ENCODE measurements at regions not wholly inside any gene's neighbourhood (a gene's known extent, or its start where the extent isn't known, plus 50 kb on each side); places are given as distances from the start of the nearest gene placed in this dataset.

GRCh38 chr2:129812654-129813053 lies 166.8 kb upstream of the RAB6C start:
- Histone ChIP-seq H3K27ac (no peak overlapping the region), H3K36me3 (no peaks in the 10 kb centered on the region), H3K4me3 (ENCODE audit: low read depth in 1 of 2, low read length in 1 of 2) (no peak overlapping the region), H3K27me3 (peaks cover 22% of the 10 kb centered on the region), H3K4me1 (ENCODE audit: control insufficient read depth in 1 of 2, insufficient read depth in 1 of 2, low read depth in 1 of 2, low read length in 1 of 2) (peaks cover 8 to 18% of the 10 kb centered on the region in 2 experiments), H3K9me3 (no peaks in the 10 kb centered on the region)
- TF ChIP-seq CTCF (IDR thresholded peaks at IDR 0.05) = no peak

GRCh38 chr2:129813404-129813803 lies 166.1 kb upstream of the RAB6C start:
- Histone ChIP-seq H3K4me3 (ENCODE audit: low read depth in 1 of 2, low read length in 1 of 2) (no peak overlapping the region), H3K36me3 (no peaks in the 10 kb centered on the region), H3K27ac (no peak overlapping the region)

GRCh38 chr2:129816813-129817574 lies 162.5 kb upstream of the RAB6C start:
- peaks cover 7 to 15% of the 10 kb centered on the region in 2 experiments for H3K4me1 ChIP-seq (ENCODE audit: control insufficient read depth in 1 of 2, insufficient read depth in 1 of 2, low read depth in 1 of 2, low read length in 1 of 2)
- H3K27me3 ChIP-seq = no peaks in the 10 kb centered on the region
- H3K4me3 ChIP-seq (ENCODE audit: low read depth in 1 of 2, low read length in 1 of 2) = no peak overlapping the region
- no peak overlapping the region for H3K27ac ChIP-seq
- no peaks in the 10 kb centered on the region for H3K36me3 ChIP-seq
- H3K9me3 ChIP-seq = no peaks in the 10 kb centered on the region
- TF ChIP-seq CTCF (IDR thresholded peaks at IDR 0.05) = no peak

More at GRCh38 chr2:129813404-129813803, 166.1 kb upstream of the RAB6C start:
- Histone ChIP-seq H3K4me1 (ENCODE audit: control insufficient read depth in 1 of 2, insufficient read depth in 1 of 2, low read depth in 1 of 2, low read length in 1 of 2) (peaks cover 8 to 18% of the 10 kb centered on the region in 2 experiments), H3K27me3 (peaks cover 22% of the 10 kb centered on the region), H3K9me3 (no peaks in the 10 kb centered on the region)
- no peak for TF ChIP-seq CTCF (IDR thresholded peaks at IDR 0.05)

GRCh38 chr2:129819855-129820254 lies 159.6 kb upstream of the RAB6C start:
- TF ChIP-seq CTCF (IDR thresholded peaks at IDR 0.05) = no peak
- no peak overlapping the region for H3K27ac ChIP-seq
- H3K9me3 ChIP-seq = no peaks in the 10 kb centered on the region
- no peak overlapping the region for H3K4me3 ChIP-seq (ENCODE audit: low read depth in 1 of 2, low read length in 1 of 2)
- H3K4me1 ChIP-seq (ENCODE audit: control insufficient read depth in 1 of 2, insufficient read depth in 1 of 2, low read depth in 1 of 2, low read length in 1 of 2) = no peaks in the 10 kb centered on the region
- no peaks in the 10 kb centered on the region for H3K36me3 ChIP-seq
- no peaks in the 10 kb centered on the region for H3K27me3 ChIP-seq

GRCh38 chr2:129820908-129821307 lies 158.6 kb upstream of the RAB6C start:
- Histone ChIP-seq H3K4me1 (ENCODE audit: control insufficient read depth in 1 of 2, insufficient read depth in 1 of 2, low read depth in 1 of 2, low read length in 1 of 2) (no peaks in the 10 kb centered on the region), H3K27me3 (no peaks in the 10 kb centered on the region), H3K4me3 (ENCODE audit: low read depth in 1 of 2, low read length in 1 of 2) (no peak overlapping the region), H3K36me3 (no peaks in the 10 kb centered on the region), H3K27ac (no peak overlapping the region), H3K9me3 (no peaks in the 10 kb centered on the region)
- no peak for TF ChIP-seq CTCF (IDR thresholded peaks at IDR 0.05)
